ENCODE measurements at regions not wholly inside any gene's neighbourhood (a gene's known extent, or its start where the extent isn't known, plus 50 kb on each side); places are given as distances from the start of the nearest gene placed in this dataset.

- no peak for TF ChIP-seq CTCF (IDR thresholded peaks at IDR 0.05)
- TF ChIP-seq USF1 (CRISPR knock-in tag; IDR thresholded peaks at IDR 0.05): no peak
- TF ChIP-seq ZNF423 (CRISPR knock-in tag; IDR thresholded peaks at IDR 0.05): no peak
- TF ChIP-seq CREB1 (CRISPR knock-in tag; IDR thresholded peaks at IDR 0.05): no peak
- TF ChIP-seq MAX (CRISPR knock-in tag; IDR thresholded peaks at IDR 0.05): no peak
- no peak for TF ChIP-seq ATF6 (CRISPR knock-in tag; IDR thresholded peaks at IDR 0.05)
- TF ChIP-seq FOXJ3 (CRISPR knock-in tag; IDR thresholded peaks at IDR 0.05; ENCODE audit: borderline replicate concordance): no peak
These were observed 219.3 kb downstream of the UXS1 start for GRCh38 chr2:105974812-105975211.
